ENCODE measurements at regions not wholly inside any gene's neighbourhood (a gene's known extent, or its start where the extent isn't known, plus 50 kb on each side); places are given as distances from the start of the nearest gene placed in this dataset.
A peak's percentile ranks its signal among the peaks of the same experiment; 100 is the strongest.
"Not testable (repeated sequence)": the region's sequence is repeated elsewhere in the genome, so short reads cannot be mapped to it uniquely, and the experiment has no call there.

GRCh38 chr20:5667705-5668528 is 57.1 kb upstream of the GPCPD1 start:
- no peak for DNase-seq
- intact Hi-C loops (cut with DNase I) = no loop called here

GRCh38 chr20:5665417-5665816 is 54.6 kb upstream of the GPCPD1 start:
- DNase-seq (no peak), ATAC-seq (no peak)
- Histone ChIP-seq H3K27me3 (no peaks in the 10 kb centered on the region), H3K9me3 (no peaks in the 10 kb centered on the region), H3K36me3 (no peaks in the 10 kb centered on the region), H3K4me1 (peaks cover 0 to 31% of the 10 kb centered on the region in 2 donors), H3K4me3 (no peak overlapping the region), H3K27ac (no peak overlapping the region)
- TF ChIP-seq, protein P1, sequence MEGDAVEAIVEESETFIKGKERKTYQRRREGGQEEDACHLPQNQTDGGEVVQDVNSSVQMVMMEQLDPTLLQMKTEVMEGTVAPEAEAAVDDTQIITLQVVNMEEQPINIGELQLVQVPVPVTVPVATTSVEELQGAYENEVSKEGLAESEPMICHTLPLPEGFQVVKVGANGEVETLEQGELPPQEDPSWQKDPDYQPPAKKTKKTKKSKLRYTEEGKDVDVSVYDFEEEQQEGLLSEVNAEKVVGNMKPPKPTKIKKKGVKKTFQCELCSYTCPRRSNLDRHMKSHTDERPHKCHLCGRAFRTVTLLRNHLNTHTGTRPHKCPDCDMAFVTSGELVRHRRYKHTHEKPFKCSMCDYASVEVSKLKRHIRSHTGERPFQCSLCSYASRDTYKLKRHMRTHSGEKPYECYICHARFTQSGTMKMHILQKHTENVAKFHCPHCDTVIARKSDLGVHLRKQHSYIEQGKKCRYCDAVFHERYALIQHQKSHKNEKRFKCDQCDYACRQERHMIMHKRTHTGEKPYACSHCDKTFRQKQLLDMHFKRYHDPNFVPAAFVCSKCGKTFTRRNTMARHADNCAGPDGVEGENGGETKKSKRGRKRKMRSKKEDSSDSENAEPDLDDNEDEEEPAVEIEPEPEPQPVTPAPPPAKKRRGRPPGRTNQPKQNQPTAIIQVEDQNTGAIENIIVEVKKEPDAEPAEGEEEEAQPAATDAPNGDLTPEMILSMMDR (IDR thresholded peaks at IDR 0.05) = no peak
- intact Hi-C loops (cut with DNase I) = no loop called here

More at GRCh38 chr20:5667705-5668528, 57.1 kb upstream of the GPCPD1 start:
- TF ChIP-seq, protein P1 (IDR thresholded peaks at IDR 0.05) = no peak
- ATAC-seq = peak; percentile 38
- H3K9me3 ChIP-seq = no peaks in the 10 kb centered on the region
- H3K27me3 ChIP-seq = no peaks in the 10 kb centered on the region
- H3K4me1 ChIP-seq = peaks cover 0 to 34% of the 10 kb centered on the region in 2 donors
- no peak overlapping the region for H3K27ac ChIP-seq
- no peak overlapping the region for H3K4me3 ChIP-seq
- H3K36me3 ChIP-seq = no peaks in the 10 kb centered on the region

DNA sequence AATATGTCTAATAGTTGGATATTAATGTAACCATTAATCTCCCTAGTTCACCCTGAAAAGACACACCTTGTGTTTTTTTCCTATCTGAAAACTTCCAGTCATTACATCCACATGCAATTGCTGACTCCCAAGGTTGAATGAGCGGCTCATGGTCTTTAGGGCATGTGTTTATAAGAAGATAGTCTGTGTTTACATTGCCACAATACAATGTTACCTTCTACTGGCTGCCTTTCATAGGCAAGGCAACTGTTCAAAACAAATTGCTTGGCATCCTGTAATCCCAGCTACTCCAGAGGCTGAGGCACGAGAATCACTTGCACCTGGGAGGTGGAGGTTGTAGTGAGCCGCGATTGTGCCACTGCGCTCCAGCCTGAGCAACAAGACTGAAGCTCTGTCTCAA is 52.6 kb upstream of the GPCPD1 start:
- Histone ChIP-seq H3K27me3 (no peaks in the 10 kb centered on the region), H3K4me3 (no peak overlapping the region), H3K9me3 (no peaks in the 10 kb centered on the region), H3K36me3 (no peaks in the 10 kb centered on the region), H3K27ac (no peak overlapping the region), H3K4me1 (peaks cover 13 to 42% of the 10 kb centered on the region in 2 donors)
- TF ChIP-seq, protein P1 (IDR thresholded peaks at IDR 0.05) = no peak
- ATAC-seq (no peak), DNase-seq (no peak)
- intact Hi-C loops (cut with DNase I) = no loop called here

- intact Hi-C loops (cut with DNase I) = no loop called here
- H3K36me3 ChIP-seq = no peaks in the 10 kb centered on the region
- H3K27ac ChIP-seq = peak overlapping the region in 1 of 2 donors; percentile 24
- peaks cover 19 to 48% of the 10 kb centered on the region in 2 donors for H3K4me1 ChIP-seq
- TF ChIP-seq, protein P1 (IDR thresholded peaks at IDR 0.05) = no peak
- H3K9me3 ChIP-seq = no peaks in the 10 kb centered on the region
- DNase-seq (no peak), ATAC-seq (peak; percentile 24)
- no peak overlapping the region for H3K4me3 ChIP-seq
- no peaks in the 10 kb centered on the region for H3K27me3 ChIP-seq
These were observed 52.0 kb upstream of the GPCPD1 start for GRCh38 chr20:5662769-5663168.

DNA sequence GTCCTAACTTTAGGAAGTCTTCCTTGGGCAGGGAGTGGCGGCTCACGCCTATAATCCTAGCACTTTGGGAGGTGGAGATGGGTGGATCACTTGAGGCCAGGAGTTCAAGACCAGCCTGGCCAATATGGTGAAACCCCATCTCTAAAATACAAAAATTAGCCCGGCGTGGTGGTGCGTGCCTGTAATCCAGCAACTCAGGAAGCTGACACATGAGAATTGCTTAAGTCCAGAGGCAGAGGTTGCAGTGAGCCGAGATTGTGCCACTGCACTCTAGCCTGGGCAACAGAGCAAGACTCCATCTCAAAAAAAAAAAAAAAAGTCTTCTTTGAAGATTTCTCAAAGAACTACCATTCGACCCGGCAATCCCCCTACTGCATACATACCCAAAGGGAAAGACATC is 50.0 kb upstream of the GPCPD1 start:
- ATAC-seq; H3K4me3 ChIP-seq; H3K9me3 ChIP-seq; intact Hi-C loops (cut with DNase I); H3K36me3 ChIP-seq; DNase-seq; H3K27me3 ChIP-seq: not testable (repeated sequence)
- Histone ChIP-seq H3K27ac (peak overlapping the region in 1 of 2 donors; percentile 82), H3K4me1 (peaks cover 30 to 68% of the 10 kb centered on the region in 2 donors)
